Endothelial cell of umbilical vein (primary cell): ENCODE measurements at regions not wholly inside any gene's neighbourhood (a gene's known extent, or its start where the extent isn't known, plus 50 kb on each side); places are given as distances from the start of the nearest gene placed in this dataset.

Experiments used
- BruUV-seq: library from RNA; stranded (reverse); fragments of 400-500 nt; replicated peaks from 2 replicates; lab custom pipeline; 2021; lab: Mats Ljungman, UMichigan
- CTCF ChIA-PET: fragments of 300-600, 350-600 bp; sonication (Branson Sonifier 250); formaldehyde crosslinking; loops from one replicate; lab custom pipeline; 2021; ENCODE audit warnings: antibody characterized with exemption, inconsistent platforms; lab: Charles Lee
- POLR2A ChIA-PET: fragments of 300-600, 350-600 bp; sonication (Branson Sonifier 250); formaldehyde crosslinking; loops from one replicate; lab custom pipeline; 2021; ENCODE audit warnings: antibody characterized with exemption, inconsistent platforms; lab: Charles Lee
- DNase-seq: peaks from one replicate; pipeline ENCODE4 v3.0.0-alpha.2; 2011; ENCODE audit warnings: low read depth, low spot score
- FAIRE-seq: peaks from 2 replicates; lab custom pipeline; 2011; peaks lifted over from hg19 to GRCh38; lab: Jason Lieb, UNC
- H2AFZ ChIP-seq: 2 replicates; pipeline ENCODE4 v1.6.0; 2012; ENCODE audit warnings: low read depth, low read length, control low read depth, inconsistent platforms
- H3K27ac ChIP-seq: 2 replicates; pipeline ENCODE4 v1.5.1; 2011; ENCODE audit warnings: low read depth, mild to moderate bottlenecking, control low read depth, low read length, moderate library complexity; ENCODE audit not compliant: insufficient read depth
- H3K27me3 ChIP-seq, 2 experiments: 2 replicates each; pipeline versions ENCODE4 v1.6.0 to v1.6.1; 2011; ENCODE audit warnings: low read length in 2 of 2, mixed read lengths in 1 of 2; ENCODE audit not compliant: control insufficient read depth in 2 of 2, insufficient read depth in 2 of 2
- H3K36me3 ChIP-seq, 2 experiments: 2 replicates in 1 of 2; 3 replicates in 1 of 2; pipeline ENCODE4 v1.5.1; 2011; ENCODE audit warnings: low read length in 2 of 2, mild to moderate bottlenecking in 1 of 2, moderate library complexity in 1 of 2; ENCODE audit not compliant: control insufficient read depth in 2 of 2, insufficient read depth in 2 of 2; ENCODE audit errors: extremely low read depth in 1 of 2
- H3K4me1 ChIP-seq: 3 replicates; pipeline ENCODE4 v1.5.1; 2011; ENCODE audit warnings: mild to moderate bottlenecking, low read length; ENCODE audit not compliant: control insufficient read depth, insufficient read depth; ENCODE audit errors: extremely low read depth
- H3K4me2 ChIP-seq: 2 replicates; pipeline ENCODE4 v1.6.1; 2011; ENCODE audit warnings: low read length, control low read depth, mixed read lengths; ENCODE audit not compliant: insufficient read depth
- H3K4me3 ChIP-seq, 3 experiments: fragments of 200-600 bp in 1 of 3; sonication (generic), shearing (Covaris generic) in 1 of 3; replicated peaks in 1 of 3; 2 replicates each; pipeline ENCODE4 v1.5.1; 2011 to 2016; ENCODE audit warnings: control low read depth in 3 of 3, low read length in 3 of 3, mild to moderate bottlenecking in 2 of 3, inconsistent platforms in 1 of 3, low read depth in 1 of 3, moderate library complexity in 1 of 3; ENCODE audit not compliant: insufficient read depth in 1 of 3
- H3K79me2 ChIP-seq: 2 replicates; pipeline ENCODE4 v1.6.0; 2012; ENCODE audit warnings: low read length, inconsistent platforms; ENCODE audit not compliant: control insufficient read depth, insufficient read depth
- H3K9ac ChIP-seq: replicated peaks from 2 replicates; pipeline ENCODE3; 2011; ENCODE audit warnings: low read length, control low read depth; ENCODE audit not compliant: insufficient read depth; ENCODE audit errors: extremely low read depth
- H3K9me1 ChIP-seq: replicated peaks from 3 replicates; pipeline ENCODE4 v1.6.0; 2011; ENCODE audit warnings: mild to moderate bottlenecking, low read length; ENCODE audit not compliant: control insufficient read depth, insufficient read depth; ENCODE audit errors: extremely low read depth
- H3K9me3 ChIP-seq: replicated peaks from 2 replicates; pipeline ENCODE4 v1.5.1; 2012; ENCODE audit warnings: low read length, inconsistent platforms; ENCODE audit not compliant: control insufficient read depth, insufficient read depth
- H4K20me1 ChIP-seq: replicated peaks from 2 replicates; pipeline ENCODE3; 2011; ENCODE audit warnings: mild to moderate bottlenecking, low read length; ENCODE audit not compliant: control insufficient read depth, insufficient read depth; ENCODE audit errors: extremely low read depth
- EZH2 ChIP-seq: IDR thresholded peaks from 2 replicates; pipeline ENCODE4 v1.6.1; 2012; ENCODE audit warnings: borderline replicate concordance, low read depth, mild to moderate bottlenecking, moderate library complexity, low read length, inconsistent platforms; ENCODE audit not compliant: severe bottlenecking
- FOS ChIP-seq: IDR thresholded peaks from 2 replicates; pipeline ENCODE4 v1.6.1; 2011; ENCODE audit warnings: mild to moderate bottlenecking, low read length, moderate library complexity, borderline replicate concordance; ENCODE audit not compliant: insufficient read depth
- GATA2 ChIP-seq: IDR thresholded peaks from 2 replicates; pipeline ENCODE4 v1.7.0; 2011; ENCODE audit warnings: low read depth, mild to moderate bottlenecking, moderate library complexity, mixed read lengths, low read length; ENCODE audit not compliant: insufficient read length, insufficient read depth
- JUN ChIP-seq: IDR thresholded peaks from 2 replicates; pipeline ENCODE4 v1.6.1; 2011; ENCODE audit warnings: borderline replicate concordance, low read depth; ENCODE audit not compliant: insufficient read length, insufficient read depth
- MYC ChIP-seq: IDR thresholded peaks from one replicate; pipeline ENCODE4 v1.6.1; 2011; ENCODE audit warnings: mild to moderate bottlenecking, low read depth, low read length
- POLR2A ChIP-seq: IDR thresholded peaks from 2 replicates; pipeline ENCODE4 v1.6.1; 2012; ENCODE audit warnings: low read depth, mild to moderate bottlenecking, control low read depth, low read length
- POLR2AphosphoS5 ChIP-seq: IDR thresholded peaks from 2 replicates; pipeline ENCODE4 v1.6.1; 2012; ENCODE audit warnings: low read depth, mild to moderate bottlenecking, control low read depth, low read length, moderate library complexity; ENCODE audit not compliant: insufficient read depth
- dilution Hi-C: fragments of 300-500 bp; cut with MboI; formaldehyde crosslinking; loops from one replicate; pipeline ENCODE4 v1.15.0; 2019; ENCODE audit warnings: low sequenced_read_pairs; ENCODE audit not compliant: extremely low pct_ligation_motif_present
- intact Hi-C: fragments of 100-400 bp; cut with micrococcal nuclease; formaldehyde crosslinking; loops from one replicate; pipeline ENCODE4 v1.10.0; 2022
- TF ChIP-seq, protein P1 (sequence below): IDR thresholded peaks from 2 replicates; pipeline ENCODE4 v1.6.1; 2011; ENCODE audit not compliant: insufficient read depth, insufficient read length
- TF ChIP-seq, protein P2 (sequence below), 2 donors: IDR thresholded peaks; 1 replicate in 1 of 2; 2 replicates in 1 of 2; pipeline ENCODE4 v1.5.1; 2011; ENCODE audit warnings: low read length in 2 of 2, mild to moderate bottlenecking in 2 of 2, moderate library complexity in 2 of 2, control low read depth in 1 of 2, inconsistent platforms in 1 of 2, low read depth in 1 of 2; ENCODE audit not compliant: insufficient read depth in 1 of 2; ENCODE audit errors: extremely low read depth in 1 of 2

GRCh38 chr16:47884116-47884725, 271.6 kb downstream of the ABCC12 start:
- TF ChIP-seq POLR2A (no peak), POLR2AphosphoS5 (no peak), JUN (no peak), EZH2 (no peak), FOS (no peak), GATA2 (no peak), MYC (no peak)
- TF ChIP-seq, protein P1, sequence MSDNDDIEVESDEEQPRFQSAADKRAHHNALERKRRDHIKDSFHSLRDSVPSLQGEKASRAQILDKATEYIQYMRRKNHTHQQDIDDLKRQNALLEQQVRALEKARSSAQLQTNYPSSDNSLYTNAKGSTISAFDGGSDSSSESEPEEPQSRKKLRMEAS = no peak
- TF ChIP-seq, protein P2, sequence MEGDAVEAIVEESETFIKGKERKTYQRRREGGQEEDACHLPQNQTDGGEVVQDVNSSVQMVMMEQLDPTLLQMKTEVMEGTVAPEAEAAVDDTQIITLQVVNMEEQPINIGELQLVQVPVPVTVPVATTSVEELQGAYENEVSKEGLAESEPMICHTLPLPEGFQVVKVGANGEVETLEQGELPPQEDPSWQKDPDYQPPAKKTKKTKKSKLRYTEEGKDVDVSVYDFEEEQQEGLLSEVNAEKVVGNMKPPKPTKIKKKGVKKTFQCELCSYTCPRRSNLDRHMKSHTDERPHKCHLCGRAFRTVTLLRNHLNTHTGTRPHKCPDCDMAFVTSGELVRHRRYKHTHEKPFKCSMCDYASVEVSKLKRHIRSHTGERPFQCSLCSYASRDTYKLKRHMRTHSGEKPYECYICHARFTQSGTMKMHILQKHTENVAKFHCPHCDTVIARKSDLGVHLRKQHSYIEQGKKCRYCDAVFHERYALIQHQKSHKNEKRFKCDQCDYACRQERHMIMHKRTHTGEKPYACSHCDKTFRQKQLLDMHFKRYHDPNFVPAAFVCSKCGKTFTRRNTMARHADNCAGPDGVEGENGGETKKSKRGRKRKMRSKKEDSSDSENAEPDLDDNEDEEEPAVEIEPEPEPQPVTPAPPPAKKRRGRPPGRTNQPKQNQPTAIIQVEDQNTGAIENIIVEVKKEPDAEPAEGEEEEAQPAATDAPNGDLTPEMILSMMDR (IDR thresholded peaks at IDR 0.05; ENCODE audit: extremely low read depth in 1 of 2, insufficient read depth in 1 of 2, low read depth in 1 of 2, low read length in 2 of 2) = no peak
- no peak overlapping the region for H3K4me2 ChIP-seq
- FAIRE-seq (no peak), DNase-seq (no peak)
- no peak overlapping the region for H3K9ac ChIP-seq
- dilution Hi-C loops = no loop called here
- no peaks in the 10 kb centered on the region for H3K27me3 ChIP-seq
- ChIA-PET POLR2A (no interaction called here), CTCF (no interaction called here)
- BruUV-seq = no TSS peak
- no peaks in the 10 kb centered on the region for H3K9me1 ChIP-seq
- H4K20me1 ChIP-seq = no peaks in the 10 kb centered on the region
- no peak overlapping the region for H2AFZ ChIP-seq
- H3K36me3 ChIP-seq = no peaks in the 10 kb centered on the region
- H3K27ac ChIP-seq = no peak overlapping the region
- no peaks in the 10 kb centered on the region for H3K9me3 ChIP-seq
- H3K4me3 ChIP-seq = no peak overlapping the region
- no peaks in the 10 kb centered on the region for H3K79me2 ChIP-seq
- intact Hi-C loops = no loop called here
- no peaks in the 10 kb centered on the region for H3K4me1 ChIP-seq
